ENCODE measurements at regions not wholly inside any gene's neighbourhood (a gene's known extent, or its start where the extent isn't known, plus 50 kb on each side); places are given as distances from the start of the nearest gene placed in this dataset.

GRCh38 chr21:41066086-41066938 lies 101.6 kb upstream of the BACE2 start:
- TF ChIP-seq POLR2A (IDR thresholded peaks at IDR 0.05; ENCODE audit: low read length) (no peak), GATA1 (IDR thresholded peaks at IDR 0.05; ENCODE audit: low read depth, low read length) (no peak)

Measured in erythroblast (primary cell).